K562 (cell line): ENCODE measurements at regions not wholly inside any gene's neighbourhood (a gene's known extent, or its start where the extent isn't known, plus 50 kb on each side); places are given as distances from the start of the nearest gene placed in this dataset.

Source experiments
- AFF1 ChIP-seq, 2 experiments: fragments of 450-650 bp; IDR thresholded peaks; 2 replicates each; pipeline ENCODE4 v1.6.1; 2018; ENCODE audit warnings: mild to moderate bottlenecking in 2 of 2, low read depth in 1 of 2; ENCODE audit not compliant: partially characterized antibody in 2 of 2
- ARID1B ChIP-seq: fragments of 450-650 bp; IDR thresholded peaks from 2 replicates; pipeline ENCODE4 v1.6.1; 2016; ENCODE audit warnings: antibody characterized with exemption, mild to moderate bottlenecking, inconsistent platforms
- CHAMP1 ChIP-seq: fragments of 450-650 bp; IDR thresholded peaks from 2 replicates; pipeline ENCODE4 v1.6.1; 2016; ENCODE audit warnings: mild to moderate bottlenecking
- EP300 ChIP-seq: IDR thresholded peaks from 2 replicates; pipeline ENCODE4 v1.6.1; 2012; ENCODE audit warnings: low read length, improper control_type of control experiment
- GABPB1 ChIP-seq: sonication (generic); formaldehyde crosslinking; IDR thresholded peaks from 2 replicates; pipeline ENCODE4 v1.8.0; 2022; ENCODE audit warnings: mild to moderate bottlenecking, missing genetic modification reagents
- HNRNPK ChIP-seq: fragments of 200-400 bp; formaldehyde crosslinking; IDR thresholded peaks from one replicate; pipeline ENCODE4 v1.6.1; 2018; ENCODE audit warnings: mild to moderate bottlenecking, low read depth, low read length; ENCODE audit not compliant: poor library complexity, severe bottlenecking
- KDM1A ChIP-seq, 2 experiments: fragments of 450-650 bp; IDR thresholded peaks; 2 replicates each; pipeline ENCODE4 v1.6.1; 2016; ENCODE audit warnings: mild to moderate bottlenecking in 2 of 2
- KDM4B ChIP-seq, 2 experiments: fragments of 450-650 bp in 1 of 2; sonication (generic) in 1 of 2; IDR thresholded peaks; 2 replicates each; pipeline ENCODE4 v1.6.1; 2016 to 2017; ENCODE audit warnings: borderline replicate concordance in 2 of 2, antibody characterized with exemption in 1 of 2, low read depth in 1 of 2, mild to moderate bottlenecking in 1 of 2
- MAFK ChIP-seq: IDR thresholded peaks from 2 replicates; pipeline ENCODE4 v1.6.1; 2011; ENCODE audit warnings: low read length, improper control_type of control experiment
- MED1 ChIP-seq: sonication (generic); formaldehyde crosslinking; IDR thresholded peaks from 2 replicates; pipeline ENCODE4 v1.8.1; 2023; ENCODE audit warnings: missing genetic modification reagents, borderline replicate concordance
- NCOA6 ChIP-seq: fragments of 450-650 bp; IDR thresholded peaks from 2 replicates; pipeline ENCODE4 v1.6.1; 2017; ENCODE audit warnings: mild to moderate bottlenecking
- NKRF ChIP-seq: fragments of 450-650 bp; IDR thresholded peaks from 2 replicates; pipeline ENCODE4 v1.6.1; 2016; ENCODE audit warnings: borderline replicate concordance
- POLR2B ChIP-seq: fragments of 450-650 bp; IDR thresholded peaks from 2 replicates; pipeline ENCODE4 v1.6.1; 2018; ENCODE audit warnings: low read depth; ENCODE audit not compliant: partially characterized antibody
- RNF219 ChIP-seq: fragments of 250-450 bp; sonication (Bioruptor Pico); IDR thresholded peaks from 2 replicates; pipeline ENCODE4 v1.5.0; 2022; ENCODE audit warnings: mild to moderate bottlenecking
- SLC30A9 ChIP-seq: fragments of 250-450 bp; sonication (Bioruptor Pico); IDR thresholded peaks from 2 replicates; pipeline ENCODE4 v1.8.0; 2022; ENCODE audit warnings: mild to moderate bottlenecking, moderate library complexity
- SMARCE1 ChIP-seq: fragments of 450-650 bp; IDR thresholded peaks from 2 replicates; pipeline ENCODE4 v1.7.1; 2016; ENCODE audit warnings: mild to moderate bottlenecking
- TEAD4 ChIP-seq, 2 experiments: sonication (generic) in 1 of 2; formaldehyde crosslinking in 1 of 2; IDR thresholded peaks; 2 replicates each; pipeline versions ENCODE4 v1.6.1 to v1.8.0; 2012 to 2022; ENCODE audit warnings: borderline replicate concordance in 1 of 2, inconsistent platforms in 1 of 2, low read length in 1 of 2, mild to moderate bottlenecking in 1 of 2, missing genetic modification reagents in 1 of 2
- ZNF146 ChIP-seq: IDR thresholded peaks from one replicate; pipeline ENCODE4 v1.6.1; 2018; ENCODE audit warnings: missing compliant biosample characterization; ENCODE audit not compliant: unreplicated experiment
- ZNF589 ChIP-seq: fragments of 200-800 bp; sonication (Bioruptor generic); IDR thresholded peaks from 2 replicates; pipeline ENCODE4 v1.6.1; 2016; ENCODE audit warnings: low read depth, missing genetic modification characterization, missing compliant biosample characterization

GRCh38 chr1:101130673-101131072, 105.1 kb upstream of the DPH5 start (continued):
- TF ChIP-seq NKRF (no peak), ARID1B (peak; percentile 30; the same call in 1 of the 2 replicates), SLC30A9 (CRISPR knock-in tag) (no peak), POLR2B (no peak), TEAD4 (IDR thresholded peaks at IDR 0.05; ENCODE audit: low read length) (peak; percentile 67), TEAD4 (CRISPR knock-in tag; IDR thresholded peaks at IDR 0.05; ENCODE audit: borderline replicate concordance) (no peak), SMARCE1 (no peak), GABPB1 (CRISPR knock-in tag) (no peak), ZNF146 (CRISPR knock-in tag) (no peak), ZNF589 (CRISPR knock-in tag) (no peak), CHAMP1 (no peak), NCOA6 (no peak), MED1 (no peak), RNF219 (no peak), HNRNPK (no peak), KDM4B (IDR thresholded peaks at IDR 0.05; ENCODE audit: borderline replicate concordance in 2 of 2, low read depth in 1 of 2) (no peak), MAFK (no peak), KDM1A (IDR thresholded peaks at IDR 0.05) (peak; percentile 71 to 80; a peak in 3 of 4 replicates), EP300 (no peak), AFF1 (IDR thresholded peaks at IDR 0.05; ENCODE audit: low read depth in 1 of 2, partially characterized antibody in 2 of 2) (no peak)
